ENCODE measurements at regions not wholly inside any gene's neighbourhood (a gene's known extent, or its start where the extent isn't known, plus 50 kb on each side); places are given as distances from the start of the nearest gene placed in this dataset.

DNA sequence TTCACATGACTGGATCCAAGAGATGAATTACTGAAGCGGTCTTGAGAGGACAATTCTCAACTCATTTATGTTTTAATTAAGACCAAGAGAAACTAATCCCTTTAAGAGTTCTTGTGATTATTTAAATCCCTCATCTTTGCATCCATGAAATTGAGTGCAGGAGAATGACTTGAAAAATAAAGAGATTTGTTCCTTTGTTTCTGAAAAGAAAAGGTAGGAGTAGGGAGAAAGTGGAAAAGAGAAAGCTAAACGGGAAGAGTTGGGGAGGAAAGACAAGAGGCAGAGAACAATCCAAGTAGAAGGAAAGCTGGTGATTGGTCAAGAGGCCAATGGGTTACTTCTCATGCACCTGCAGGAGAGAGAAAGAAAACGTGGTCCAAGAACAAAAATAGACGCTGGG is 75.2 kb upstream of the SOX4 start:
- TF ChIP-seq POLR2A (IDR thresholded peaks at IDR 0.05; ENCODE audit: borderline replicate concordance, extremely low read depth, insufficient read depth, insufficient read length) (no peak), JUND (IDR thresholded peaks at IDR 0.05) (no peak), POLR2AphosphoS5 (IDR thresholded peaks at IDR 0.05; ENCODE audit: low read depth, low read length) (no peak), ZNF274 (IDR thresholded peaks at IDR 0.05; ENCODE audit: low read depth, low read length) (no peak), EGR1 (IDR thresholded peaks at IDR 0.05; ENCODE audit: low read depth) (no peak), EZH2phosphoT487 (IDR thresholded peaks at IDR 0.05; ENCODE audit: borderline replicate concordance) (no peak), YY1 (IDR thresholded peaks at IDR 0.05; ENCODE audit: extremely low read depth, insufficient replicate concordance, low read depth, low read length) (no peak), ZFX (IDR thresholded peaks at IDR 0.05) (no peak), CEBPB (IDR thresholded peaks at IDR 0.05; ENCODE audit: low read depth) (no peak), SRF (IDR thresholded peaks at IDR 0.05; ENCODE audit: low read depth) (no peak)
- TF ChIP-seq, protein P1, sequence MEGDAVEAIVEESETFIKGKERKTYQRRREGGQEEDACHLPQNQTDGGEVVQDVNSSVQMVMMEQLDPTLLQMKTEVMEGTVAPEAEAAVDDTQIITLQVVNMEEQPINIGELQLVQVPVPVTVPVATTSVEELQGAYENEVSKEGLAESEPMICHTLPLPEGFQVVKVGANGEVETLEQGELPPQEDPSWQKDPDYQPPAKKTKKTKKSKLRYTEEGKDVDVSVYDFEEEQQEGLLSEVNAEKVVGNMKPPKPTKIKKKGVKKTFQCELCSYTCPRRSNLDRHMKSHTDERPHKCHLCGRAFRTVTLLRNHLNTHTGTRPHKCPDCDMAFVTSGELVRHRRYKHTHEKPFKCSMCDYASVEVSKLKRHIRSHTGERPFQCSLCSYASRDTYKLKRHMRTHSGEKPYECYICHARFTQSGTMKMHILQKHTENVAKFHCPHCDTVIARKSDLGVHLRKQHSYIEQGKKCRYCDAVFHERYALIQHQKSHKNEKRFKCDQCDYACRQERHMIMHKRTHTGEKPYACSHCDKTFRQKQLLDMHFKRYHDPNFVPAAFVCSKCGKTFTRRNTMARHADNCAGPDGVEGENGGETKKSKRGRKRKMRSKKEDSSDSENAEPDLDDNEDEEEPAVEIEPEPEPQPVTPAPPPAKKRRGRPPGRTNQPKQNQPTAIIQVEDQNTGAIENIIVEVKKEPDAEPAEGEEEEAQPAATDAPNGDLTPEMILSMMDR (IDR thresholded peaks at IDR 0.05 in 2 of 3, conservative IDR thresholded peaks at IDR 0.05 in 1 of 3; ENCODE audit: borderline replicate concordance in 1 of 3, insufficient read depth in 1 of 3, low read depth in 2 of 3, low read length in 2 of 3), result no peak
- TF ChIP-seq, protein P2, sequence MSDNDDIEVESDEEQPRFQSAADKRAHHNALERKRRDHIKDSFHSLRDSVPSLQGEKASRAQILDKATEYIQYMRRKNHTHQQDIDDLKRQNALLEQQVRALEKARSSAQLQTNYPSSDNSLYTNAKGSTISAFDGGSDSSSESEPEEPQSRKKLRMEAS (IDR thresholded peaks at IDR 0.05), result no peak

Measured in HCT116 (cell line).